Gastroesophageal sphincter (tissue), 3 donors: ENCODE measurements at regions not wholly inside any gene's neighbourhood (a gene's known extent, or its start where the extent isn't known, plus 50 kb on each side); places are given as distances from the start of the nearest gene placed in this dataset.

Source experiments
- CTCF ChIP-seq, 4 experiments: fragments of 200-600 bp in 2 of 4; fragments of 450-650 bp in 2 of 4; sonication (generic) in 1 of 4; IDR thresholded peaks; one replicate each; pipeline ENCODE4 v1.5.1; 2017 to 2019; ENCODE audit warnings: antibody characterized with exemption in 4 of 4, mild to moderate bottlenecking in 2 of 4, moderate library complexity in 2 of 4
- POLR2A ChIP-seq, 2 donors: fragments of 450-650 bp; IDR thresholded peaks; one replicate each; pipeline ENCODE4 v1.6.1; 2017; ENCODE audit warnings: antibody characterized with exemption in 2 of 2, mild to moderate bottlenecking in 2 of 2, moderate library complexity in 1 of 2

GRCh38 chr16:8408855-8409567, 181.3 kb downstream of the TMEM114 start:
- no peak for TF ChIP-seq CTCF (IDR thresholded peaks at IDR 0.05)
- TF ChIP-seq POLR2A (IDR thresholded peaks at IDR 0.05) = no peak
